A549 (cell line): ENCODE measurements at regions not wholly inside any gene's neighbourhood (a gene's known extent, or its start where the extent isn't known, plus 50 kb on each side); places are given as distances from the start of the nearest gene placed in this dataset.

Experiments used
- BCL3 ChIP-seq: fragments of >200 bp; sonication (Bioruptor Twin); formaldehyde crosslinking; IDR thresholded peaks from 3 replicates; pipeline ENCODE4 v1.6.1; 2016
- CEBPB ChIP-seq, 2 experiments: fragments of >200 bp in 1 of 2; sonication (Bioruptor Twin) in 1 of 2; formaldehyde crosslinking in 1 of 2; IDR thresholded peaks; 2 replicates each; pipeline ENCODE4 v1.6.1; 2012 to 2016
- CTCF ChIP-seq: fragments of >200 bp; sonication (Bioruptor Twin); formaldehyde crosslinking; IDR thresholded peaks from 3 replicates; pipeline ENCODE4 v1.5.1; 2016
- HOXB13 ChIP-seq: fragments of 250-450 bp; sonication (Bioruptor Pico); IDR thresholded peaks from 2 replicates; pipeline ENCODE4 v1.5.0; 2020; ENCODE audit warnings: low read depth, mild to moderate bottlenecking, moderate library complexity
- MAX ChIP-seq: IDR thresholded peaks from 2 replicates; pipeline ENCODE4 v1.6.1; 2012
- NFE2L2 ChIP-seq: fragments of 150-350 bp; conservative IDR thresholded peaks from 2 replicates; pipeline ENCODE4 v1.6.1; 2014; ENCODE audit warnings: low read length
- PBX3 ChIP-seq: IDR thresholded peaks from 2 replicates; pipeline ENCODE4 v1.6.1; 2012
- POLR2A ChIP-seq: IDR thresholded peaks from 2 replicates; pipeline ENCODE4 v1.6.1; 2012; ENCODE audit warnings: mild to moderate bottlenecking, low read length
- RAD21 ChIP-seq, 2 experiments: fragments of >200 bp in 1 of 2; sonication (Bioruptor Twin) in 1 of 2; formaldehyde crosslinking in 1 of 2; IDR thresholded peaks in 1 of 2; conservative IDR thresholded peaks in 1 of 2; 2 replicates in 1 of 2; 3 replicates in 1 of 2; pipeline ENCODE4 v1.6.1; 2012 to 2018; ENCODE audit warnings: inconsistent platforms in 1 of 2
- REST ChIP-seq: fragments of 200-600 bp; sonication (generic); IDR thresholded peaks from 2 replicates; pipeline ENCODE4 v1.6.1; 2016; ENCODE audit warnings: antibody characterized with exemption, mild to moderate bottlenecking, moderate library complexity
- RFX5 ChIP-seq: fragments of 450-650 bp; IDR thresholded peaks from 2 replicates; pipeline ENCODE4 v1.7.1; 2014; ENCODE audit warnings: antibody characterized with exemption, mild to moderate bottlenecking, moderate library complexity
- RNF2 ChIP-seq: fragments of 200-600 bp; sonication (generic); IDR thresholded peaks from 2 replicates; pipeline ENCODE4 v1.6.1; 2016; ENCODE audit warnings: low read depth, mild to moderate bottlenecking, antibody characterized with exemption, moderate library complexity, borderline replicate concordance
- USF2 ChIP-seq: fragments of 450-650 bp; IDR thresholded peaks from 2 replicates; pipeline ENCODE4 v1.6.1; 2014; ENCODE audit warnings: antibody characterized with exemption
- ZFP36 ChIP-seq: fragments of 450-650 bp; IDR thresholded peaks from 2 replicates; pipeline ENCODE4 v1.6.1; 2014; ENCODE audit warnings: borderline replicate concordance; ENCODE audit not compliant: partially characterized antibody

- TF ChIP-seq PBX3 (peak; percentile 72; the same call in 1 of the 2 replicates), REST (no peak), CTCF (no peak), ZFP36 (no peak), RFX5 (peak; percentile 56; the same call in 1 of the 2 replicates), HOXB13 (CRISPR knock-in tag) (no peak), MAX (peak; percentile 97), POLR2A (no peak), BCL3 (0 out of 3 replicates have a peak, but pooled peaks have one; percentile 66), USF2 (peak; percentile 64), RNF2 (no peak), CEBPB (IDR thresholded peaks at IDR 0.05) (peak in 1 of 2 experiments; percentile 89; a peak in 2 of 4 replicates), NFE2L2 (no peak), RAD21 (conservative IDR thresholded peaks at IDR 0.05 in 1 of 2, IDR thresholded peaks at IDR 0.05 in 1 of 2) (peak; percentile 34 to 47; a peak in 4 of 5 replicates)
Observed at GRCh38 chr10:4663162-4663992, 162.6 kb upstream of the AKR1E2 start.
